DMS53 treated with DMSO at 0.1 percent for 48 hours (cell line): ENCODE measurements at regions not wholly inside any gene's neighbourhood (a gene's known extent, or its start where the extent isn't known, plus 50 kb on each side); places are given as distances from the start of the nearest gene placed in this dataset.
"Not testable (repeated sequence)": the region's sequence is repeated elsewhere in the genome, so short reads cannot be mapped to it uniquely, and the experiment has no call there.

ENCODE experiments used
- DNase-seq: peaks from one replicate; lab custom pipeline; 2025; ENCODE audit not compliant: unreplicated experiment; lab: John Stamatoyannopoulos, UW

- DNase-seq, result no peak
Observed at GRCh38 chr3:21894459-21895340, 143.7 kb upstream of the ZNF385D start.

DNA sequence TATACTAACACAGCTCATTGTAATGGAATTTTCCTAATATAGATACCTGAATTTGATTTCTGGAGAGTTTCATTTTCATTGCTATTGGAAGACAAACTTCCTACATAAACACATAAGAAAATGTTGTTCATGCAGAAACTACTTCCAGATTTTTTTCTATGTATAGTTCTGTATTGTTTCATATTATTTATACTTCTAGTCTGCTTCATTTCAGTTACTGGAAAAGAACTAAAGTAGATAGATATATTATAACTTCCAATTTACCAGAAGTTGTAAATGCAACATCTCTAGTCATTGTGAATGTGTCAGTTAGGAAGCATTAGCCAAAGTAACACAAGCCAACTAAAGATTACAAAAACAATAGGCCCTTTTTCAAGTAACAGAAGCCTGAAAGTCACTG lies 147.3 kb upstream of the ZNF385D start:
- DNase-seq, result no peak

DNA sequence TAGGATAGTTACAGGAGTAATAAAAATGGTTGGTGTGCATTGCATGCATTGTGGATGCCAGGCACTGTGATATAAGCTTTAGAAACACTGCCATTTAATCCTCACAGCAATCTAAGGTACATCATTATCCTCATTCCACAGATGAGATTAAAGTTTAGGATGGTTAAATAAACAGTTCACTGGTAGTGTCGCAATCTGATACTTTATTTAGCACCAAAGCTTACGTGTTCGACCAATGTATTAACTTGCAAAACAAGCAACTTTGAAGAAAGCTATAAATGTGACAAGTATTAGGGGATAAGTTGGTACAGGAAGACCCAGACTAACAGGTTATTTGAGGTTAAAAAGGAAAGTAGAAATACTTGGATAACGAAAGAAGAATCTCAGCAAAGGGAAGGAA lies 150.5 kb upstream of the ZNF385D start:
- no peak for DNase-seq

DNA sequence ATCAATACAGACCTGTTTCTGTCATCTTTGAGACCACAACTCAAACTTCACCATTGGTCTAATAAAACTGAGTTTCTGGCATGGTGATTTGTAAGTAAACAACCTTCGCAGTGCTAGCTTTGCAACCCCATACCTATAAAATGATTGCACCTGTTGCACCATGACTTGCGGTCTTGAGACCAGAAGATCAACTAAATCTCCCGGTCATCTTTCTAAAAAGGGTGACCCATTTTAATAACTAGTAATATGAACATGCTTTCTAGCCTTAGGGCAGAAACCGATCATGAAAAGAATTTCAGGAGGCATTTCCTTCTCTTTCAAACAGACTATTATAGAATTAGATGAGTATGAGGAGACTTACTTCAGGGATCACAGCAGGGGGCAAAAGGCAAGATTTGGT lies 151.9 kb upstream of the ZNF385D start:
- no peak for DNase-seq

- DNase-seq, result no peak
Observed at GRCh38 chr3:21909096-21909495, 158.1 kb upstream of the ZNF385D start.

DNA sequence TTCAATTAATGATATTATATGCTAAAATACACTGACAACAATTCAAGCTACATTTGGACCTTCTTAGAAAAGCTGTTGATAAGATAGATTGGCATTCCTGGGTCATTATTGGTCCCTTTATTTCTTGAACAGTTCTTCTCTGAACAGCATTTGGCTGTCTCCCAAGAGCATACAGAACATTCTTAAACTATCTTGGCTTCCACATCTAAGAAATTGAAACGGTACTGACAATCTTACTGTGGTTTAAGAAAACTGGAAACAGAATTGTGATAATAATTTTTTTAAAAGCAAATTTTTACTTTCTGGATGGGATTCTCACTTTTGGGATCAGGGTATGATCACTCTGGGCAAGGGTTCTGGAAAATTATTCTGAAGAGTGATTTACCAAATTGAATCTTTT lies 161.7 kb upstream of the ZNF385D start:
- no peak for DNase-seq

DNA sequence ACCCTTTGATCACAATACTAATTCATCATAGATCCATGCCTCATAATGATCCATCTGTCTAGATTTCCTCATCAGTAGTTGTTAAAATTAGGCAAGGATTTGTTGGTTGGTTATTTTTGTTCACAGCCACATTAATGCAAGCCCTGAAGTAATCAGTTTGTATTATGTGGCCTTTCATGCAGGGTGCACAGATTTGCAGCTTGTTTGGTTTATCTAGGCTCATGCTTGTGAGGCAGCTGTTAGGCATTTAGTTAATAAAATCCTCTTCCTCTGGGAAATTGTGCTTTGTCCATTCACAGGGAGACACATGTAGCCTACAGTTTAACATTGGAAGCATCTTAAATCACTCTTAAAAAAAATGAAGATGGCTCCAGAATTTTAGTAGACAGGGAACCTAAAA lies 162.8 kb upstream of the ZNF385D start:
- DNase-seq, result no peak

GRCh38 chr3:21914451-21914850 lies 163.4 kb upstream of the ZNF385D start:
- DNase-seq, result no peak

DNA sequence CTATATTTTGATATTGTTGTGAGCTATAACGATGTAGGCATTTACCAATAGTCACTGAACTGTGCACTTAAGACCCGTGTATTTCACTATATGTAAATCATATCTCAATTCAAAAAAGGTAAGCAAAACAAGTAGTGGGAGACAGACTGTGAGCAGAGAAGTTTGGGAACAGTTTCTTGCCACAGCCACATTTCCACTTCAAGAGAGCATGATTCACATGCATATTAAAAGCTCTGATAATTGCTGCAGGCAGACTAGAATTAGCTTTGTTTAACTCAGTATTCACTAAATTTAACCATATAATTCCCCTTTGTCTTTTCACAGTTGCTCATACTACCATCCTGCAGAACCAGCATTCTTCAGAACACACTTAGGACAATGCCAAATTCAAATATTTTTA lies 168.4 kb upstream of the ZNF385D start:
- DNase-seq, result no peak

DNA sequence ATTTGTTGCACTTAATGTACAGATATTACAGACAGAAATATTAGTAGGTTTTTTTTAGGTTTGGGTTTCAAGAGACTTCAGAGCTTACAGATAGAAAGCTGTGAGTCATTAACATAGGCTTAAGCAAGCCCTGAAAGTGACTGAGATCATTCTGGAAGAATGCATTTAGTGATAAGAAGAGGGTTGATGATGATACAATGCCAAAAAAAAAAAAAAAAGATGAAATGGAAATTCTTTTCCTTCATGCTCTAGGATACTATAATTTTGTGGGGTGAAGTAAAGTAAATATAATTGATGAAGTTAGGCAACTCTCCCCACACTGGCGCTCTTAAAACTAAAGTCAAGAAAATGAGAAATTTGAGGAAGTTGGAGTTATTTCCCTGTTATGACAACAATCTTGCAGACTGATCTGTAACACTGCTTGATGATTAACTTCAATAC lies 169.4 kb upstream of the ZNF385D start:
- DNase-seq, result no peak

DNA sequence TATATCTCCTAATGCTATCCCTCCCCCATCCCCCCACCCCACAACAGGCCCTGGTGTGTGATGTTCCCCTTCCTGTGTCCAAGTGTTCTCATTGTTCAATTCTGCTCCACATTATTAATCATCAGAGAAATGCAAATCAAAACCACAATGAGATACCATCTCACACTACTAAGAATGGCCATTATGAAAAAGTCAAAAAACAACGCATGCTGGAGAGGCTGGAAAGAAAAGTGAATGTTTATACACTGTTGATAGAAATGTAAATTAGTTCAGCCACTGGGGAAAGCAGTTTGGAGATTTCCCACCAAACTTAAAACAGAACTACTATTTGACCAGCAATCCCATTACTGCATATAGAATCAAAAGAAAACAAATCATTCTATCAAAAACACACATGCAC lies 172.1 kb upstream of the ZNF385D start:
- DNase-seq, result not testable (repeated sequence)

GRCh38 chr3:21927261-21927660 lies 176.3 kb upstream of the ZNF385D start:
- DNase-seq, result no peak

GRCh38 chr3:21934591-21934990 lies 183.6 kb upstream of the ZNF385D start:
- no peak for DNase-seq

- no peak for DNase-seq
Observed at GRCh38 chr3:21936207-21936606, 185.2 kb upstream of the ZNF385D start.

DNA sequence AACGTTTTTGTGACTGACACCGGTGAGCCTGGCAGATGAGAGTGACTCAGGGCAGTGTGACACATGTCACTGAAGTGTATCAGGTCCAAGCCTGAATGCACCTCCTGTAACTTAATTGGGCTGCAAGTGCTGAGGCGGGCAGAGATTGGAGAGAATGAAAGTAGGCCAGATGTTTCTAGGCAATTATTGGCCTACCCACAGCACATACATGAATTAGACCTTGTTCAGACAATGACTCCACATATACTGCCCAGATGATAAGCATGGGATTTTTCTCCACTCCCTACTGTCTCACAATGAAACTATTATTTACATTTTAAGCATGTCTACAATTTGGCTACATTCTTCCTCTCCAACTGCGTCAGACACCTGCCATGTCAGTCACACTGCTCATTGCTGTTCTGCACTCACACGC lies 187.3 kb upstream of the ZNF385D start:
- no peak for DNase-seq

GRCh38 chr3:21942328-21942727 lies 191.3 kb upstream of the ZNF385D start:
- peak; percentile 7 for DNase-seq

- no peak for DNase-seq
Observed at GRCh38 chr3:21944251-21944650, 193.2 kb upstream of the ZNF385D start.

DNA sequence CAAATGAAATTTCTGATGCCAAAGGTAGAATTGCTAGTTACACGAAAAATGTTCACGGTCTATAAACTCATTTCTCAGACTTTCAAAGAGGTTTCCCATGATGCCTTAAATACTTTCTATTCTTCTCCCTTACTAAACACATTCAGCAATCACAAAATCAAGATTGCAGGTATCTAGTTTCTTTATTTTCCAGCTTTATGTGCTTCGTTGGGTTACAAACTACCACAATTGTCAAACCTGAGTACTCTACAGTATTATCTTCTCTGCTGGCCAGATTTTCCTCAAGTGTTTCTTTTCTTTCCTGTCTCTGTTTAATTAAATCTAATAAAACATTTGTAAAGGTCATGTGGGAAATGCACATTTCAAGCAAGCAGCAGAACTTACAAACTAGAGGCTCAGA lies 201.8 kb upstream of the ZNF385D start:
- no peak for DNase-seq

DNA sequence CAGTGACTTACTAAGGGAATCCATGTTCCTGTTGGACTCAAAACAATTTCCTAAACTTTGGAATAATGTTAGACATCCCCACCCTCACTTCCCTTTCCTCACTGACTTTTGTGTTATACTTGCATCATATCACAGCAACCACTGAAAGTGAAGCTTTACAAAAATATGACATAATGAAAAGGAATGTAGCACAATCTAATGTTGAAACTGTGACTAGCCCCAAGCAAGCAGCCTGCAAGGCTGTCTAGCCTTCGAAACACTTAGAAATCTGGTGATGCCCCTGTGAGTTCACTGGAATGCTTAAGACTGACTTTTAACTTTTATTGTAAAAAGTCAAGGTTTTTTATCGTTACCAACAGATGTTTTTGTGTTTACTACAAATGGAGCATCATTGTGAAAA lies 203.7 kb upstream of the ZNF385D start:
- DNase-seq, result no peak

DNA sequence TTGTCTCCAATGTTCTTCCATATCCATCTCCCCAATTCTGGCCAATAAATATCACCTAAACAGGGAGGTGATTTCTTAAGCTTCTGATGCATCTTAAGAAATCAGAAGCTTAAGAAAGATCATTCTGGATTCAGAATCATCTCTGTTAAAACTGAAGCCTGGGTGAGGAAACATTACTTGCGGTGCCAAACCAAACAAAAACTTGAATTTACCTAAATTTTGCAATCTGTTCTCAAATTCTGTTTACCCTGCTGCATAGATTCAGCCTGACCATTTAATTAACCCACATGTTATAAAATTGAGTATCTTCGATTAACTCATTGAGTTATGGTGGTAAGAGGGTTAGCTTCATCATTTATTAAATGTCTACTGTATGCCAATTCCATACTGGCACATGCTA lies 204.4 kb upstream of the ZNF385D start:
- DNase-seq, result no peak

DNA sequence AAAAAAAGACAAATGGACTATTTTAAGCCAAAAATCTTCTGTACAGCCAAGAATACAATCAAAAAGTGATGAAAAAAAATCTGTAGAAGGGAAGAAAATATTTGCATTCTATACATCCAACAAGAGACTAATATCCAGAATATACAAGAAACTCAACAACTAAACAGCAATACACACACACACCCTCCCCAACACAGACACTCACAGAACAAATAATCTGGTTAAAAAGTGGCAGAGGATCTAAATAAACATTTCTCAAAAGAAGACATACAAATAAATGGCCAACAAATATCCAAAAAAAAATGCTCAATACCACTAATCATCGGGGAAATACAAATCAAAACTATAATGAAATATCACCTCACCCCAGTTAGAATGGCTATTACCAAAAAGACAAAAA lies 209.0 kb upstream of the ZNF385D start:
- DNase-seq, result no peak

- DNase-seq, result no peak
Observed at GRCh38 chr3:21962456-21962855, 211.4 kb upstream of the ZNF385D start.

DNA sequence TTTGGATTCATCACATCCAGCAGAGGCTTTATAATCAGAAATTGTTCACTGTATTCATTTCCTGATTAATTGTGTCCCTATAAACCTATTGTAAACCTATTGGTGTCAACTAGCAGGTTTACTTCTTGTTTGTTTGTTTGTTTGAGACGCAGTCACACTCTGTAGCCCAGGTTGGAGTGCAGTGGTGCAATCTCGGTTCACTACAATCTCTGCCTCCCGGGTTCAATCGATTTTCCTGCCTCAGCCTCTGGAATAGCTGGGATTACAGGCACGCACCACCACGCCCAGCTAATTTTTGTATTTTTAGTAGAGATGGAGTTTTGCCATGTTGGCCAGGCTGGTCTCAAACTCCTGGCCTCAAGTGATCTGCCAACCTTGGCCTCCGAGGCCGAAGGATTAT lies 215.4 kb upstream of the ZNF385D start:
- not testable (repeated sequence) for DNase-seq
